NCI-H748 treated with DMSO at 0.1 percent for 48 hours (cell line): ENCODE measurements at regions not wholly inside any gene's neighbourhood (a gene's known extent, or its start where the extent isn't known, plus 50 kb on each side); places are given as distances from the start of the nearest gene placed in this dataset.
A peak's percentile ranks its signal among the peaks of the same experiment; 100 is the strongest.
"Not testable (repeated sequence)": the region's sequence is repeated elsewhere in the genome, so short reads cannot be mapped to it uniquely, and the experiment has no call there.

Experiments used
- DNase-seq: peaks from one replicate; lab custom pipeline; 2025; lab: John Stamatoyannopoulos, UW

DNA sequence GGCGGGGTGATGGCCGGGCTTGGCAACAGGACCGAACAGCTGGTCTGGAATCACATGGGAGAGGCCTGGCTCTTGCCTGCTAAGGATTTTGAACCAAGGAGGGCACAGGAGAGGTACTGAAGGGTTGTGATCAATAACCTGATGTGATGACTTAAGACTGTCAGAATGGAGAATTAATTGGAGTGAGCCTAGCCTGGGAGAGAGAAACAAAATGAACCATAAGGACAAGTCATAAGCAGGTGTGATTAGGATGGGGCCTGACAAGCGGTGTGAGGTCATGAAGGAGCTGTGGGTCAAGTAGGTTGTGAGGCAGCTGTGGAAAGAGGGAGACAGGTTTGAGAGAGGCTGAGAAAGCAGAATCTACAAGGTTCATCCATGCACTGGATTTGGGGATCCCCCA is 104.6 kb downstream of the MED10 start:
- DNase-seq: no peak

DNA sequence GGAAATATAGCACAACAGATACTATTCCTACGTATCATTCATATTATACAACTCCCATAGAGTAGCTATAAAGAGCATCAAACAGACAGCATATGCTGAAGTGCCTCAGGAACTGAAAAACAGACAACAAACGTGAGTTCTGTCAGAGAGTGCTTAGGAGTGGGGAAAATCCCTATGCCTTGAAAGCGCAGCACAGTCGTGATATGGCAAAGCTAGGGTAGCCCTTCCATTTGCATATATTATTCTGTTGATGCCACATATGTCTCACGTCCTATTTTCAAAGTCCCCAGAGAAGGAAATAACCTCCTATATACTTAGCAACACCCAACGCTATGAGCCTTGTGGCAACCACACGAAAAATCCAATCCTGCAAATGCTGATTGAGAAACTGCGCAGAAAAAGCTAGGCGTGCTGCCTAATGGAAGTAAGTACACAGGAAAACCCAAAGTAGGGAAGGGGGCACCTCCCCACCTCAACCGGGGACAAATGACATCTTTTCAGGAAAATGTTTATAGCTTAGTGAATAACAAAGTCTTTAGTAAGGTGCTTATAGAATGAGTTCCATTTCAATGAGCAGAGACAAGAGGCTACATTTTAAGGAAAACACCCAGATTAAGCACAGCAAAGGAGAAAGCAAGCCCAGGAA is 105.1 kb downstream of the MED10 start:
- DNase-seq: no peak

DNA sequence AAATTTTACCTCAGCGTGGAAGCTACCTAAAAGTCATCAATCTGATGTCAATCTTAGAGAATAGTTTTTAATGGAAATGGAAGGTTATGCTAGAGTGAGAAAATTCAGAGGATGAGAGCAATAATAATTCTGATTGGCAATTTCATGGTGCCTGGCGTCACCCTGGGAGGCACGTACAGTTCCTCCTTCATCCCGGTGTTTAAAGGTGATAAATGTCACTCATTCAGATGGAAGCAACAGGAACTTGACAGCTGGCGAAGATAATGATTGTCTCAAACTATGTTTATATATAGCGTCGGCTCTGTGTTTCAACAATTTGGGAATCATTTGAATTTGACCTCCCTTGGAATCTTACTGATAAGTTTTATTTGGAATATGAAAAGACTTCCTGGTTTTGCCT is 108.4 kb downstream of the MED10 start:
- DNase-seq: no peak

GRCh38 chr5:6266671-6267197 is 111.6 kb downstream of the MED10 start:
- no peak for DNase-seq

GRCh38 chr5:6264394-6264793 is 114.0 kb downstream of the MED10 start:
- DNase-seq: no peak

DNA sequence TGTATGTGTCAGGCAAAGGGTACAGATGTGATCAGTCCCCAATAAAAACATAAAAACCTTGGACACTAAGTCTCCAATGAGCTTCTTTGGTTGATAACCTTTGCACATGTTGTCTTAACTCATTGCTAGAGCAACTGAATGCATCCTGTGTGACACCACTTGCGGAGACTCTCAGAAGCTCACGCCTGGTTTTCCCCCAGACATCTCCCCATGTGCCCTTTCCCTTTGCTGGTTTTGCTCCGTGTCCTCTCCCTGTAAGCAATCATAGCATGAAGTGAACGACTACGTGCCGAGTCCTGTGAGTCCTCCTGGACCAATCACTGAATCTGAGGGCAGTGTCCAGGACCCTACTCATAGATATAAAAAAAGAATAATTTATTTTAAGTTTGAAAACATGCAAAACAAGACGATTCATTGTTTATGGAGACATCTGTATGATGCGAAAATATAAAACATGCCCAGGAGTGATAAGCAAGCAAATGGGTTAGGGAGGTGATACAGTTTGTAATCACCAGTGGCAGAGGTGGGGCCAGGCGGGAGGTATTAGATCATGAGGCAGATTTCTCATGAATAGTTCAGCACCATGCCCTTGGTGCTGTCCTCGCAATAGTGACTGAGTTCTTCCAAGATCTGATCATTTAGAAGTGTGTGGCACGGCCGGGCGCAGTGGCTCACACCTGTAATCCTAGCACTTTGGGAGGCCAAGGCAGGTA is 115.5 kb downstream of the MED10 start:
- no peak for DNase-seq

GRCh38 chr5:6261668-6262067 is 116.7 kb downstream of the MED10 start:
- DNase-seq: no peak

DNA sequence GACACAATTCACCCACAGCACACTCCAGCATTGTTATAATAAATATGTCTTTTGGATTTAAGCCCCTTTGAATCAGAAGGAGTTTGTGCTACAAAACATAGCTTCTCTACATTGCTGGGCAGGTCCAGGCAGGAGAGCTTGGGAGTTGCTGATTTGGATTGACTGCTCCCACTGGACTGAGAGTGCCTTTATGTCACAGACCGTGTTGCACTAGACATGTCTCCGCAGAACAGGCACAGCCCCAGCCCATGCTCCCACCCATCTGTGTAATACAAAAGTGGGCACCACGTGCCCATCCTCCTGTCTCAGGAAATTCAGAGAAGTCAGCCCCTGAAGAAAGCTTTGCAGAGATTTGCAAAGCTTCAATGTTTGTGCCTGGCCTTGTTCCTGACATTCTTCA is 117.1 kb downstream of the MED10 start:
- no peak for DNase-seq

- no peak for DNase-seq
Measured at GRCh38 chr5:6260846-6261245, 117.5 kb downstream of the MED10 start.

DNA sequence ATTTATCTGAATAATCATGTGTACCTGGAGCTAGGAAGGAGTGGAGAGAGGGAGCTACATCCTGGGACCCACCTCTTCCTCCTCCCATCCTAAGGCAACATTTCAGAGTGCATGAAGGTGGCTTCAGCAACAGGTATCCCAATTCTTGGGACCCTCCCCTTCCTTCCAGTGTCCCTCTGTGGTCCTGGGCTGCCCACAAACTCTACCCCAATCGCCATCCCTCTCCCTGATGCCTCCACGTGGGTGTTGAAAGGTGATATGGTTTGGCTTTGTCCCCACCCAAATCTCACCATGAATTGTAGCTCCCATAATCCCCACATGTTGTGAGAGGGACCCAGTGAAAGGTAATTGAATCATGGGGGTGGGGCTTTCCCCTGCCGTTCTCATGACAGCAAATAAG is 121.4 kb downstream of the MED10 start:
- no peak for DNase-seq

DNA sequence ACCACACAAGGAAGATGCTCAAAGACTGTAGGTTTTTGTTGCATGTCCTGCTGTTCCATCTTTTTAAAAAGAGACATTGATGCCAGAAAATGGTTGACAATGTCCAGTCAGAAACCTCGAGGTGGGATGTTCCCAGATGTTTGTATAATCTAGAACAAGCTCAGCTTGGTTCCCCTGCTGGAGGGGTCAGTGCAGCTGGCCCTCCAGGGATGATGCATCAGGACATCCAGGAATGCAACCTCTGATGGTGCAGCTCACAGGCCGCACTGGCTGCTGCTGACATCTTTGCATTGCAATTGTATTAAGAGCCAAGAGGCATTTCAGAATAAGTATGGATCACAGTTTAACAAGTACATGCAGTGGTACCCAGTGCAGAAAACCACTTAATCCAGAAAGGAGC is 122.4 kb downstream of the MED10 start:
- no peak for DNase-seq

- DNase-seq: no peak
Measured at GRCh38 chr5:6253846-6254245, 124.5 kb downstream of the MED10 start.

DNA sequence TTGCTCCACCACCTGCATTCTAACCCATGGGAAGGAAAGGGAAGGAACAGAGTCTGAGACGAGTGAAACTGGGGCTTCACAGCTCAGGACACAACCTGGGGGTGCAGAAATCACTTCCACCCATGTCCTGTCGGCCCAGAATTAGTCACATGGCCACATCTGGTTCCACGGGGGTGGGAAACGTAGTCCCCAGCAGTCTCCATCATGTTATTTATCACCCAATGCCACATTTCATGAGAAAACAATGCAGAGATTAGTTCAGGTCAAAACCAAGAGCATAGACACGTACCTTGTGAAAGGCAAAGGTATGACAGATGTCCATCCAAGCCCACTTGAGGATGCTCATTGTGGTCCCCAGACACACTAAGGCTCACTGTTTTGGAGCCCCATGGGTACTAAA is 125.1 kb downstream of the MED10 start:
- no peak for DNase-seq

GRCh38 chr5:6252581-6252980 is 125.8 kb downstream of the MED10 start:
- no peak for DNase-seq

- peak; percentile 48 for DNase-seq
Measured at GRCh38 chr5:6251565-6252102, 126.7 kb downstream of the MED10 start.

DNA sequence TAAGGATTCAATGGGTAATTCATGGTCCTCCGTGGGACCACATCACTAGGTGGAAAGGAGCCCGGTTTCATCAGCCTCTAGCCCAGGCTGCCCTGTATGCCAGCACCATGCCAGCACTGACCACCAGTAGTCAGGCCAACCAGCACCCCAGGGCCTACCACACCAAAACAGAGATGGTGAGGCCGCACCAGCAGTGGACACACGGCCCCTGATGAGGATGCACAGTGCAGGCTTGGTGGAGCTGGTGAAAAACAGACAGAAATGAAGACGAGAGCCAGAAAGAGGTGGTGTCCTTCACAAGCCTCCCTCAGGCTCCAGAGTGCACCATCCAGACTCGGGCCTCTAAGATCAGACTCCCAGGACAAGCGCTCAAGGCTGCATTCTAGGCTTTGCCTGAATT is 128.2 kb downstream of the MED10 start:
- DNase-seq: no peak

- DNase-seq: no peak
Measured at GRCh38 chr5:6248132-6248531, 130.2 kb downstream of the MED10 start.

- DNase-seq: no peak
Measured at GRCh38 chr5:6246820-6247437, 131.4 kb downstream of the MED10 start.

GRCh38 chr5:6244339-6244714 is 134.0 kb downstream of the MED10 start:
- no peak for DNase-seq

GRCh38 chr5:6243706-6244338 is 134.5 kb downstream of the MED10 start:
- peak; percentile 35 for DNase-seq

- not testable (repeated sequence) for DNase-seq
Measured at GRCh38 chr5:6241056-6241455, 137.3 kb downstream of the MED10 start.

DNA sequence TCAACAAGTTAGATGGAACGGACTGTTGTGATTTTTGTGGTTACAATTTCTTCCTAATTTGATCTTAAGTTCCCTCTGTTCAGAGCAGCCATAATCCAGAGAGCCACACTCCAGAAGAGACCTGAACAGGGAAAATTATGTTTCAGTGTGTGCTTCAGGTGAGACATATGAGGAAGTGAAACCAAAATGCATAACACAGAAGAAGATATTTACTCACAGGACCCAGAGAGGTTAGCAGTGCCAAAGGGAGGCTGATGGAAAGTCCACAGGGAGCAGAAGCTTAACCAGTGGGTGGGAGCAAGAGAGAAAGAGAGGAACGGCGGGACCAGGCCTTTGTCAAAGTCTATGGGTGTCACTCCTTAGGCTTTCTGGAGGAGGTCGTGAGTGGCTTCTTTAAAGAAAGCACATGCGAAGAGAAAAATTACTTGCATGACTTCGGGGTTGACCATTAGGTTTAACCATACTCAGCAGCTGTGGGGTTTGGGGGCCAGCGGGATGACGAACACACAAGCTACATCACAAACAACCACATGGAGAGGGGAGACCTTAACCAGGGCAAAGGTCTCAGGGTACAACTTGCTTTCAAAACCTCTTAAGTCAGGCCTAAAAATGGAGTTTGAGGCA is 141.4 kb downstream of the MED10 start:
- DNase-seq: no peak
